OCI-LY1 (cell line): ENCODE measurements at regions not wholly inside any gene's neighbourhood (a gene's known extent, or its start where the extent isn't known, plus 50 kb on each side); places are given as distances from the start of the nearest gene placed in this dataset.

Source experiments
- H2AFZ ChIP-seq: fragments of 200-600 bp; sonication (generic), shearing (Covaris generic); 2 replicates; pipeline ENCODE4 v1.6.0; 2014; ENCODE audit warnings: antibody characterized with exemption, mild to moderate bottlenecking, low read length
- H3F3A ChIP-seq: fragments of 200-600 bp; sonication (generic), shearing (Covaris generic); 2 replicates; pipeline ENCODE4 v1.6.0; 2014; ENCODE audit warnings: mild to moderate bottlenecking, antibody characterized with exemption, low read length, moderate library complexity; ENCODE audit not compliant: insufficient read depth
- H3K27ac ChIP-seq: fragments of 200-600 bp; sonication (generic); 2 replicates; pipeline ENCODE4 v1.5.1; 2014; ENCODE audit warnings: low read length, mixed run types, mild to moderate bottlenecking, low read depth; ENCODE audit not compliant: poor library complexity, severe bottlenecking
- H3K27me3 ChIP-seq: fragments of 200-600 bp; sonication (generic); 2 replicates; pipeline ENCODE4 v1.6.0; 2014; ENCODE audit warnings: antibody characterized with exemption, mild to moderate bottlenecking, low read length, moderate library complexity; ENCODE audit not compliant: insufficient read depth
- H3K36me3 ChIP-seq: fragments of 200-600 bp; sonication (generic); 2 replicates; pipeline ENCODE4 v1.6.1; 2014; ENCODE audit warnings: mild to moderate bottlenecking, antibody characterized with exemption, low read length, moderate library complexity, mixed read lengths; ENCODE audit not compliant: insufficient read depth
- H3K4me1 ChIP-seq: fragments of 200-600 bp; sonication (generic); 2 replicates; pipeline ENCODE4 v1.5.1; 2014; ENCODE audit warnings: mild to moderate bottlenecking, low read length, moderate library complexity; ENCODE audit not compliant: insufficient read depth, severe bottlenecking
- H3K4me2 ChIP-seq: fragments of 200-600 bp; sonication (generic), shearing (Covaris generic); 2 replicates; pipeline ENCODE4 v1.6.1; 2014; ENCODE audit warnings: low read length
- H3K4me3 ChIP-seq: fragments of 200-600 bp; sonication (generic); 2 replicates; pipeline ENCODE4 v1.5.1; 2014; ENCODE audit warnings: low read length, low read depth, mild to moderate bottlenecking, mixed read lengths; ENCODE audit not compliant: poor library complexity, severe bottlenecking
- H3K79me2 ChIP-seq: fragments of 200-600 bp; shearing (Covaris generic); 2 replicates; pipeline ENCODE4 v1.6.1; 2016; ENCODE audit warnings: mixed run types, low read length, mixed read lengths; ENCODE audit not compliant: insufficient read depth
- H3K9ac ChIP-seq: fragments of 200-600 bp; sonication (generic), shearing (Covaris generic); 2 replicates; pipeline ENCODE4 v1.6.1; 2014; ENCODE audit warnings: mild to moderate bottlenecking, low read length, mixed read lengths
- H3K9me2 ChIP-seq: fragments of 200-600 bp; sonication (generic), shearing (Covaris generic); 2 replicates; pipeline ENCODE4 v1.6.1; 2014; ENCODE audit warnings: low read depth, mild to moderate bottlenecking, low read length, mixed read lengths
- H3K9me3 ChIP-seq: fragments of 200-600 bp; shearing (Covaris generic); 2 replicates; pipeline ENCODE4 v1.6.1; 2014; ENCODE audit warnings: low read length, mixed read lengths
- H4K20me1 ChIP-seq: fragments of 200-600 bp; sonication (generic), shearing (Covaris generic); 2 replicates; pipeline ENCODE4 v1.6.0; 2016; ENCODE audit warnings: mild to moderate bottlenecking, low read length; ENCODE audit not compliant: insufficient read depth
- EZH2 ChIP-seq: fragments of 200-600 bp; sonication (generic), shearing (Covaris generic); IDR thresholded peaks from 2 replicates; pipeline ENCODE4 v1.8.0; 2017; ENCODE audit warnings: borderline replicate concordance, mixed run types, mild to moderate bottlenecking, antibody characterized with exemption, low read length, moderate library complexity, mixed read lengths
- TF ChIP-seq, protein P1 (sequence below): fragments of 200-600 bp; sonication (generic), shearing (Covaris generic); IDR thresholded peaks from 2 replicates; pipeline ENCODE4 v1.5.1; 2017; ENCODE audit warnings: mild to moderate bottlenecking, antibody characterized with exemption, low read length, moderate library complexity, mixed read lengths

DNA sequence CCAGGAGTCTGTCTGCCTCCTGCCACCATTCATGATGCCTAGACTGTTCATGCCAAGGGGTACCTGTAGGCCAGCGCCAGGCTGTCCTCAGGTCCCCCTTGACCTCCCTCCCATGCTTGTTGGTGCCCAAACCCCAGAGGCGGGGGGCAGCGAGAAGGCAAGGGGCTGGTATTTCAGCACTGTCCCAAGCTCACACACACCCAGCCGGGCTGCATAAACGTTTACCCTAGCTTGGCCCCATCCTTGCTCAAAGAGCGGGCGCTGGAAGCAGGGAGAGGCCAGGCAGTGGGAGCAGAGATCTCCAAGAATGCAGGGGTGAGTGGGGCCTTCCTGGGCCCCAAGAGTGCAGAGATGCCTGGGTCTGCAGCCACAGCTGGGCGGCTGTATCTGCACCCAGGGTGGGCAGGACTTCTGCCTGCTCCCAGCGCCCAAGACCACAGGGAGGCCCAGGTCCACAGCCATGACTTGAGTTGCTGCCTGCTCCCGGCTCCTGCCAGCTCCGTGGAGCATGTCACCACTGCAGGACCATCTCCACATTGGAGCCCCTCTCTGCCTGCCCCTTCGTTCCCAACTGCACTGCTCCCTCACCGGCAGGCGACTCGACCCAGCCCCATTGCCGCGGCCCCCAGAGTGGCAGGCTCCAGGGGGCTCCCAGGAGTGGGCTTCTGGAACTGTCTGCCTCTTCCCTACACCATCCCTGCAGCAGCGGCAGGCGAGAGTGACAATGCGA lies 616.6 kb downstream of the METTL4 start:
- Histone ChIP-seq H3K9me3 (no peaks in the 10 kb centered on the region), H3F3A (no peaks in the 10 kb centered on the region), H3K9ac (no peak overlapping the region), H3K27me3 (no peaks in the 10 kb centered on the region), H3K27ac (no peak overlapping the region), H4K20me1 (no peaks in the 10 kb centered on the region), H3K4me2 (no peak overlapping the region), H2AFZ (no peak overlapping the region), H3K36me3 (no peaks in the 10 kb centered on the region), H3K4me3 (no peak overlapping the region), H3K4me1 (no peaks in the 10 kb centered on the region), H3K9me2 (no peaks in the 10 kb centered on the region), H3K79me2 (no peaks in the 10 kb centered on the region)
- no peak for TF ChIP-seq EZH2
- TF ChIP-seq, protein P1, sequence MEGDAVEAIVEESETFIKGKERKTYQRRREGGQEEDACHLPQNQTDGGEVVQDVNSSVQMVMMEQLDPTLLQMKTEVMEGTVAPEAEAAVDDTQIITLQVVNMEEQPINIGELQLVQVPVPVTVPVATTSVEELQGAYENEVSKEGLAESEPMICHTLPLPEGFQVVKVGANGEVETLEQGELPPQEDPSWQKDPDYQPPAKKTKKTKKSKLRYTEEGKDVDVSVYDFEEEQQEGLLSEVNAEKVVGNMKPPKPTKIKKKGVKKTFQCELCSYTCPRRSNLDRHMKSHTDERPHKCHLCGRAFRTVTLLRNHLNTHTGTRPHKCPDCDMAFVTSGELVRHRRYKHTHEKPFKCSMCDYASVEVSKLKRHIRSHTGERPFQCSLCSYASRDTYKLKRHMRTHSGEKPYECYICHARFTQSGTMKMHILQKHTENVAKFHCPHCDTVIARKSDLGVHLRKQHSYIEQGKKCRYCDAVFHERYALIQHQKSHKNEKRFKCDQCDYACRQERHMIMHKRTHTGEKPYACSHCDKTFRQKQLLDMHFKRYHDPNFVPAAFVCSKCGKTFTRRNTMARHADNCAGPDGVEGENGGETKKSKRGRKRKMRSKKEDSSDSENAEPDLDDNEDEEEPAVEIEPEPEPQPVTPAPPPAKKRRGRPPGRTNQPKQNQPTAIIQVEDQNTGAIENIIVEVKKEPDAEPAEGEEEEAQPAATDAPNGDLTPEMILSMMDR, result no peak

DNA sequence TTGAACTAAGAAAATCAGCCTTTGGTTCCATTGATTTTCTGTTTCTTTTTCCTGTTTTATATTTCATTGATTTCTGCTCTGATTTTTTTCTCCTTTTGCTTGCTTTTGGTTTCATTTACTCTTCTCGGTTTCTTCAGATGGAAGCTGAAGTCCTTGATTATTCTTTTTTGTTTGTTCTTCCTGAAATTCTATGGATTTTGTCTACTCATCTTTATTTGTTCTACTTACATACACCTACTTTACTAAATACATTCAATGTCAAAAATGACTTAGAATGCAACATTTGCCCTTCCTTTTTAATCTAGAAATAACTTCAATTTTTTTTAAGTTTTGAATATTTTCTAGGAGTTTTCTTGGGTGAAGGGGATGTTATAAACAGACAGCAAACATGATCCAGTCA lies 612.5 kb downstream of the METTL4 start:
- no peak overlapping the region for H2AFZ ChIP-seq
- no peaks in the 10 kb centered on the region for H3K36me3 ChIP-seq
- no peak overlapping the region for H3K4me3 ChIP-seq
- TF ChIP-seq, protein P1, result no peak
- TF ChIP-seq EZH2, result no peak
- no peaks in the 10 kb centered on the region for H3K27me3 ChIP-seq
- no peak overlapping the region for H3K4me2 ChIP-seq
- no peaks in the 10 kb centered on the region for H4K20me1 ChIP-seq
- no peak overlapping the region for H3K9ac ChIP-seq
- no peaks in the 10 kb centered on the region for H3K79me2 ChIP-seq
- H3K4me1 ChIP-seq, result no peaks in the 10 kb centered on the region
- H3K9me3 ChIP-seq, result no peaks in the 10 kb centered on the region
- no peaks in the 10 kb centered on the region for H3K9me2 ChIP-seq
- H3F3A ChIP-seq, result no peaks in the 10 kb centered on the region
- H3K27ac ChIP-seq, result no peak overlapping the region

DNA sequence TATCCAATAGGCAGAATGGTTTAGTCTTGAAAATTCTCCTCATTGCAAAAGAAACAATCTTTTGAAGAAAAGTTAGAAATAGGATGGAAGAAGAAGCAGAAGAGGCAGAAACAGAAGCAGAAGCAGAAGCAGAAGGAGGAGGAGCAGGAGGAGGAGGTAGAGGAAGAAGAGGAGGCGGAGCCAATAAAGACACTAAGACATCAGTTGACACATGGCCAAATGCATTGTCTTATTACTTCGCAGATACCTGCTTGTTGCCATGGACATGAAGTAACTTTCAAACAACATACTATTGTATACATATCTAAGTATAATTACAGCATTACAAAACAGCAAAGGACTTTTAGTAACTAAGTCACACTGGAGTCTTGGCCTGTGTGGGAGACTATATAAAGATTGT lies 606.3 kb downstream of the METTL4 start:
- no peaks in the 10 kb centered on the region for H3K27me3 ChIP-seq
- H3K79me2 ChIP-seq, result no peaks in the 10 kb centered on the region
- H3K4me1 ChIP-seq, result no peaks in the 10 kb centered on the region
- H3K4me2 ChIP-seq, result no peak overlapping the region
- H3K27ac ChIP-seq, result no peak overlapping the region
- H3F3A ChIP-seq, result no peaks in the 10 kb centered on the region
- no peaks in the 10 kb centered on the region for H3K36me3 ChIP-seq
- H3K9me3 ChIP-seq, result no peaks in the 10 kb centered on the region
- no peak overlapping the region for H2AFZ ChIP-seq
- H3K9ac ChIP-seq, result no peak overlapping the region
- H3K4me3 ChIP-seq, result no peak overlapping the region
- H3K9me2 ChIP-seq, result no peaks in the 10 kb centered on the region
- TF ChIP-seq, protein P1, result no peak
- TF ChIP-seq EZH2, result no peak
- H4K20me1 ChIP-seq, result no peaks in the 10 kb centered on the region
